ENCODE measurements at regions not wholly inside any gene's neighbourhood (a gene's known extent, or its start where the extent isn't known, plus 50 kb on each side); places are given as distances from the start of the nearest gene placed in this dataset.

DNA sequence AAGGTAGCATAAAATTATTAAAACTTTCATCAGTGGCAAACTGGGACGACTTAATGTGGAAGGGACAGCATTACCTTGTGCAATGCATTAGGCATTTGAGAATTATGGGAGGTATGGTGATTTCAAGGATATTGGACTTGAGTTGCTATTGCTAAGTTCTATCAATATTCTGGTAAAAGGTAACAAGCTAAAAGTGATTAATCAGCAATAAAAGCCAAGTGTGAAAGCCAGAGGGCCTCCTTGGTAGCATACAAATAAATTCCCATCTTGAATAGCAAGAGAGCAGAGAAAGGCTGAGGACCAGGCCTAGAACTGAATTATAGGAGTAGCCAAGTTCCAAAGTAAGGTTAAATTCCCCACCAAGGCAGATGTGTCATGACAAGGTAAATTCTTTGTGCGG lies 74.2 kb upstream of the KCNH7 start:
- DNase-seq (ENCODE audit: extremely low read depth, low read depth): no peak

GRCh38 chr2:162908567-162908966 lies 70.0 kb upstream of the KCNH7 start:
- no peak for DNase-seq (ENCODE audit: extremely low read depth, low read depth)

DNA sequence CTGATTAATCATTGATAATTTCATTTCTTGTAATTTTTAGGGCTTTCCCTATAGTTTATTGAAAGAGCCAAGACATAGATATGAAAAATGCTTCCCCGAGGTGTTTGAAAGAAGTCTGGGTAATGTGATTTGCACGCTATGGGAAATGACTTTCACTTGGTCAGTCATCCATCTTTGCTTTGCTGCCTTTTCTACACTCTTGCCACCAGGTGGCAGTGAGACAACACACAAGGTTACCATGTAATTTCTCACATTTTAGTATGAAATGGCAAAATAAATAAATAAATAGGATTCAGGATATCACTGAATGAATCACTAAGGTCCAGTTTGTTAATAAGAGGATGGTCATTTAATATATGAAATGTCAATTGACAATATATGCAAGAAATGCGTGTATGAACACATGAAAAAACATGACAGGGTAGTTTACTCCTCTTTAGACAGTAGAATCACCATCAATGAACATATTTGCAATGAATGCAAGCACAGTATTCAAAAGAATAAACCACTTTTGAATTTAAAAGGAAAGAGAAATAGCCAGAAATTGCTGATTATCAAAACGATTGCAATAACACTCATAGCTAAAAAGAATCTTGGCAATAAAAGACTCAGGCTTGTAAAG lies 52.2 kb upstream of the KCNH7 start:
- peak; percentile 71 for DNase-seq (ENCODE audit: extremely low read depth, low read depth)

DNA sequence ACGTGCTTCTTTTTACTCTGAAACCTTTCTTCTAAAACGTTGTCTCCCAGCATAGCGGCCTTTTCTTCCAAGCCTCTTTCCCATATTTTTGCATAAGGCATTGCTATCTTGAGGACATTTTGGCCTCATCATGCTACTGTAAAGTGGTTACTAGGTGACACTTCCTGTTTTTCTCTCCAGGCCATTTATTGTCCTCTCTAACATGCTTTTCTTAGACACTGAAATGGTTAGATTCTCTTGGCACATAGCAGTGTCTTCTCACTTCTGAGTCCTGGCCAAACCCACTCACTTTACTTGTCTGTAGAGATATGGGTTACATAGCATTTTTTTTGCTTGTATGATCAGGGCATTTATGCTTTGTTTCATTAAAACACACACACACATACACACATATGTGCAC lies 50.1 kb upstream of the KCNH7 start:
- no peak for DNase-seq (ENCODE audit: extremely low read depth, low read depth)

Small RNA genes lying in the stretch of these regions (small RNA-seq; reads per million reads assigned to genes)
- gene RNU6-627P: 0 reads per million in 2 experiments
